SK-N-SH treated with all-trans-retinoic acid at 6 μM for 48 hours (cell line): ENCODE measurements at regions not wholly inside any gene's neighbourhood (a gene's known extent, or its start where the extent isn't known, plus 50 kb on each side); places are given as distances from the start of the nearest gene placed in this dataset.

ENCODE experiments used
- CSDC2 ChIP-seq: fragments of 250-450 bp; sonication (Bioruptor Pico); IDR thresholded peaks from 2 replicates; pipeline ENCODE4 v1.5.0; 2020; ENCODE audit warnings: mild to moderate bottlenecking, moderate library complexity
- GLIS3 ChIP-seq: fragments of 250-450 bp; sonication (Bioruptor Pico); IDR thresholded peaks from 2 replicates; pipeline ENCODE4 v1.5.0; 2020; ENCODE audit warnings: mild to moderate bottlenecking, moderate library complexity
- ISL1 ChIP-seq: fragments of 250-450 bp; sonication (Bioruptor Pico); IDR thresholded peaks from 2 replicates; pipeline ENCODE4 v2.1.2; 2022; ENCODE audit warnings: mild to moderate bottlenecking, moderate library complexity
- PATZ1 ChIP-seq: fragments of 250-450 bp; sonication (Bioruptor Pico); IDR thresholded peaks from 2 replicates; pipeline ENCODE4 v1.8.0; 2020; ENCODE audit warnings: mild to moderate bottlenecking, moderate library complexity, borderline replicate concordance
- TSHZ2 ChIP-seq: fragments of 250-450 bp; sonication (Bioruptor Pico); IDR thresholded peaks from 2 replicates; pipeline ENCODE4 v1.5.0; 2020; ENCODE audit warnings: mild to moderate bottlenecking, moderate library complexity
- ZFP3 ChIP-seq: fragments of 250-450 bp; sonication (Bioruptor Pico); IDR thresholded peaks from 2 replicates; pipeline ENCODE4 v1.5.0; 2020; ENCODE audit warnings: mild to moderate bottlenecking, moderate library complexity
- ZFP30 ChIP-seq: fragments of 450-650 bp; formaldehyde crosslinking; IDR thresholded peaks from 2 replicates; pipeline ENCODE4 v1.5.0; 2022; ENCODE audit warnings: mild to moderate bottlenecking, moderate library complexity
- ZNF565 ChIP-seq: fragments of 450-650 bp; formaldehyde crosslinking; conservative IDR thresholded peaks from 2 replicates; pipeline ENCODE4 v1.5.0; 2020; ENCODE audit warnings: low read depth, mild to moderate bottlenecking, moderate library complexity
- ZNF70 ChIP-seq: fragments of 450-650 bp; formaldehyde crosslinking; IDR thresholded peaks from 2 replicates; pipeline ENCODE4 v1.5.0; 2020; ENCODE audit warnings: mild to moderate bottlenecking, moderate library complexity
- ZNF8 ChIP-seq: fragments of 450-650 bp; formaldehyde crosslinking; IDR thresholded peaks from 2 replicates; pipeline ENCODE4 v1.5.0; 2020; ENCODE audit warnings: mild to moderate bottlenecking, moderate library complexity

GRCh38 chr4:189615217-189615663 is 325.4 kb upstream of the FRG1 start:
- TF ChIP-seq ZNF8 (CRISPR knock-in tag): no peak
- TF ChIP-seq ZNF70 (CRISPR knock-in tag): no peak
- no peak for TF ChIP-seq GLIS3
- no peak for TF ChIP-seq PATZ1 (CRISPR knock-in tag)
- TF ChIP-seq ZNF565 (CRISPR knock-in tag): no peak
- TF ChIP-seq CSDC2 (CRISPR knock-in tag): no peak
- TF ChIP-seq ZFP30 (CRISPR knock-in tag): no peak
- TF ChIP-seq TSHZ2 (CRISPR knock-in tag): no peak
- TF ChIP-seq ZFP3 (CRISPR knock-in tag): no peak
- no peak for TF ChIP-seq ISL1 (CRISPR knock-in tag)
